ENCODE measurements at regions not wholly inside any gene's neighbourhood (a gene's known extent, or its start where the extent isn't known, plus 50 kb on each side); places are given as distances from the start of the nearest gene placed in this dataset.

GRCh38 chr4:158046345-158046744 is 126.5 kb downstream of the GASK1B start (continued):
- TF ChIP-seq ZBTB33 (IDR thresholded peaks at IDR 0.05; ENCODE audit: borderline replicate concordance, low read depth), result no peak
- no peak for TF ChIP-seq TCF12 (IDR thresholded peaks at IDR 0.05)

GRCh38 chr4:158043971-158044618 is 128.7 kb downstream of the GASK1B start:
- ChIA-PET CTCF (no interaction called here), POLR2A (interaction anchor here (0.5 kb wide), 1 partner anchor 21 kb away, joined by 3 read pairs; no protein-coding TSS in a partner anchor)
- no peak overlapping the region for H3K9ac ChIP-seq
- no peak for TF ChIP-seq GABPA (IDR thresholded peaks at IDR 0.05; ENCODE audit: low read depth)
- no peak for TF ChIP-seq CHD2 (IDR thresholded peaks at IDR 0.05; ENCODE audit: low read length, partially characterized antibody)
- TF ChIP-seq USF1 (IDR thresholded peaks at IDR 0.05; ENCODE audit: borderline replicate concordance, low read depth), result no peak
- TF ChIP-seq CTCF (IDR thresholded peaks at IDR 0.05), result no peak
- no peak for TF ChIP-seq YY1 (IDR thresholded peaks at IDR 0.05; ENCODE audit: low read depth)
- no peak for TF ChIP-seq ELF1 (IDR thresholded peaks at IDR 0.05)
- TF ChIP-seq PBX3 (IDR thresholded peaks at IDR 0.05), result no peak
- TF ChIP-seq TAF1 (IDR thresholded peaks at IDR 0.05; ENCODE audit: borderline replicate concordance, low read depth, low read length), result no peak
- no peak for TF ChIP-seq GATA2 (CRISPR knock-in tag; IDR thresholded peaks at IDR 0.05)
- TF ChIP-seq RFX5 (IDR thresholded peaks at IDR 0.05; ENCODE audit: low read length), result no peak
- no peak for TF ChIP-seq RAD21 (IDR thresholded peaks at IDR 0.05; ENCODE audit: low read length)
- no peak for TF ChIP-seq TCF12 (IDR thresholded peaks at IDR 0.05)
- H3K36me3 ChIP-seq (replicated peaks in 1 of 2; ENCODE audit: control insufficient read depth in 1 of 2, insufficient read depth in 2 of 2, low read length in 1 of 2), result peaks cover 0 to under 1% of the 10 kb centered on the region in 2 experiments
- no peaks in the 10 kb centered on the region for H3K79me2 ChIP-seq (ENCODE audit: insufficient read depth)
- 95% methylated on average over 19 of the region's 41 CpGs for WGBS (ENCODE audit: low lambda C conversion rate)
- peaks cover 8% of the 10 kb centered on the region for H3F3A ChIP-seq (replicated peaks; ENCODE audit: insufficient read depth)
- H2AFZ ChIP-seq (ENCODE audit: low read depth), result no peak overlapping the region
- H4K20me1 ChIP-seq (ENCODE audit: insufficient read depth), result no peaks in the 10 kb centered on the region
- H3K9me2 ChIP-seq, result no peaks in the 10 kb centered on the region
- 0 out of 2 replicates have a peak, but pooled peaks cover 2% of the 10 kb centered on the region for H3K9me3 ChIP-seq
- no peak for DNase-seq
- H3K4me2 ChIP-seq, result no peak overlapping the region
- H3K27ac ChIP-seq (ENCODE audit: low read depth in 2 of 2, low read length in 1 of 2), result no peak overlapping the region
- H3K4me1 ChIP-seq (ENCODE audit: control insufficient read depth in 1 of 2, insufficient read depth in 2 of 2, low read depth in 1 of 2, low read length in 1 of 2), result 0 out of 4 replicates have a peak, but pooled peaks cover 0 to 5% of the 10 kb centered on the region in 2 experiments
- H3K27me3 ChIP-seq (ENCODE audit: insufficient read depth), result no peaks in the 10 kb centered on the region
- no peak overlapping the region for H3K4me3 ChIP-seq (ENCODE audit: low read depth in 2 of 2, low read length in 1 of 2)
